ENCODE measurements at regions not wholly inside any gene's neighbourhood (a gene's known extent, or its start where the extent isn't known, plus 50 kb on each side); places are given as distances from the start of the nearest gene placed in this dataset.

GRCh38 chr20:12406978-12407377 is 489.3 kb downstream of the BTBD3 start:
- no peak for FAIRE-seq
- H3K9ac ChIP-seq (ENCODE audit: low read length) = no peak overlapping the region
- no peak for TF ChIP-seq EZH2 (IDR thresholded peaks at IDR 0.05; ENCODE audit: insufficient read depth, low read length)
- no peak for TF ChIP-seq CTCF (IDR thresholded peaks at IDR 0.05; ENCODE audit: insufficient read depth, low read depth, low read length)
- H3K9me3 ChIP-seq (ENCODE audit: insufficient read depth, low read depth, low read length) = peaks cover 8% of the 10 kb centered on the region
- Mint-ChIP-seq H3K9me3 (ENCODE audit: unreplicated experiment) (peaks cover 8% of the 10 kb centered on the region), H3K4me3 (ENCODE audit: unreplicated experiment) (no peak overlapping the region), H3K27ac (ENCODE audit: unreplicated experiment) (no peak overlapping the region), H3K27me3 (ENCODE audit: low read depth, unreplicated experiment) (no peaks in the 10 kb centered on the region), H3K4me1 (ENCODE audit: low read depth, unreplicated experiment) (no peaks in the 10 kb centered on the region), H3K36me3 (ENCODE audit: low read depth, unreplicated experiment) (no peaks in the 10 kb centered on the region)
- H2AFZ ChIP-seq (ENCODE audit: low read depth, low read length) = no peak overlapping the region
- no peaks in the 10 kb centered on the region for H3K27me3 ChIP-seq (ENCODE audit: insufficient read depth, low read length)
- H4K20me1 ChIP-seq (ENCODE audit: insufficient read depth, low read length) = no peaks in the 10 kb centered on the region
- no peak for DNase-seq (ENCODE audit: low read depth)
- H3K4me1 ChIP-seq (ENCODE audit: insufficient read depth, low read length) = no peaks in the 10 kb centered on the region
- no peak overlapping the region for H3K4me3 ChIP-seq (ENCODE audit: insufficient read depth, low read depth, low read length)
- H3K4me2 ChIP-seq (ENCODE audit: low read length) = no peak overlapping the region
- no peaks in the 10 kb centered on the region for H3K79me2 ChIP-seq (ENCODE audit: insufficient read depth, low read length)
- H3K27ac ChIP-seq (ENCODE audit: low read depth, low read length) = no peak overlapping the region
- H3K36me3 ChIP-seq (ENCODE audit: insufficient read depth, low read length) = no peaks in the 10 kb centered on the region

GRCh38 chr20:12409501-12409900 is 491.8 kb downstream of the BTBD3 start:
- H2AFZ ChIP-seq (ENCODE audit: low read depth, low read length) = no peak overlapping the region
- DNase-seq (ENCODE audit: low read depth) (no peak), FAIRE-seq (no peak)
- Mint-ChIP-seq H3K4me3 (ENCODE audit: unreplicated experiment) (no peak overlapping the region), H3K27me3 (ENCODE audit: low read depth, unreplicated experiment) (peaks cover 4% of the 10 kb centered on the region), H3K9me3 (ENCODE audit: unreplicated experiment) (peaks cover 8% of the 10 kb centered on the region), H3K4me1 (ENCODE audit: low read depth, unreplicated experiment) (peaks cover 6% of the 10 kb centered on the region), H3K27ac (ENCODE audit: unreplicated experiment) (no peak overlapping the region), H3K36me3 (ENCODE audit: low read depth, unreplicated experiment) (no peaks in the 10 kb centered on the region)
- no peaks in the 10 kb centered on the region for H3K79me2 ChIP-seq (ENCODE audit: insufficient read depth, low read length)
- no peak overlapping the region for H3K9ac ChIP-seq (ENCODE audit: low read length)
- no peak overlapping the region for H3K27ac ChIP-seq (ENCODE audit: low read depth, low read length)
- no peak overlapping the region for H3K4me3 ChIP-seq (ENCODE audit: insufficient read depth, low read depth, low read length)
- H4K20me1 ChIP-seq (ENCODE audit: insufficient read depth, low read length) = no peaks in the 10 kb centered on the region
- H3K36me3 ChIP-seq (ENCODE audit: insufficient read depth, low read length) = no peaks in the 10 kb centered on the region
- no peaks in the 10 kb centered on the region for H3K4me1 ChIP-seq (ENCODE audit: insufficient read depth, low read length)
- TF ChIP-seq EZH2 (IDR thresholded peaks at IDR 0.05; ENCODE audit: insufficient read depth, low read length) (no peak), CTCF (IDR thresholded peaks at IDR 0.05; ENCODE audit: insufficient read depth, low read depth, low read length) (no peak)
- H3K9me3 ChIP-seq (ENCODE audit: insufficient read depth, low read depth, low read length) = peaks cover 7% of the 10 kb centered on the region
- H3K27me3 ChIP-seq (ENCODE audit: insufficient read depth, low read length) = no peaks in the 10 kb centered on the region
- no peak overlapping the region for H3K4me2 ChIP-seq (ENCODE audit: low read length)

- no peak overlapping the region for H3K27ac Mint-ChIP-seq (ENCODE audit: unreplicated experiment)
- no peak for FAIRE-seq
- Histone ChIP-seq H3K4me3 (ENCODE audit: insufficient read depth, low read depth, low read length) (no peak overlapping the region), H3K9ac (ENCODE audit: low read length) (no peak overlapping the region), H3K27ac (ENCODE audit: low read depth, low read length) (no peak overlapping the region), H2AFZ (ENCODE audit: low read depth, low read length) (no peak overlapping the region), H4K20me1 (ENCODE audit: insufficient read depth, low read length) (no peaks in the 10 kb centered on the region), H3K4me2 (ENCODE audit: low read length) (no peak overlapping the region), H3K36me3 (ENCODE audit: insufficient read depth, low read length) (no peaks in the 10 kb centered on the region), H3K4me1 (ENCODE audit: insufficient read depth, low read length) (no peaks in the 10 kb centered on the region), H3K79me2 (ENCODE audit: insufficient read depth, low read length) (no peaks in the 10 kb centered on the region), H3K9me3 (ENCODE audit: insufficient read depth, low read depth, low read length) (peaks cover 7% of the 10 kb centered on the region), H3K27me3 (ENCODE audit: insufficient read depth, low read length) (no peaks in the 10 kb centered on the region)
- H3K27me3 Mint-ChIP-seq (ENCODE audit: low read depth, unreplicated experiment) = peaks cover 4% of the 10 kb centered on the region
- H3K36me3 Mint-ChIP-seq (ENCODE audit: low read depth, unreplicated experiment) = no peaks in the 10 kb centered on the region
- no peak overlapping the region for H3K4me3 Mint-ChIP-seq (ENCODE audit: unreplicated experiment)
- no peak for DNase-seq (ENCODE audit: low read depth)
- TF ChIP-seq EZH2 (IDR thresholded peaks at IDR 0.05; ENCODE audit: insufficient read depth, low read length) = no peak
- TF ChIP-seq CTCF (IDR thresholded peaks at IDR 0.05; ENCODE audit: insufficient read depth, low read depth, low read length) = no peak
- H3K4me1 Mint-ChIP-seq (ENCODE audit: low read depth, unreplicated experiment) = peaks cover 12% of the 10 kb centered on the region
- peaks cover 8% of the 10 kb centered on the region for H3K9me3 Mint-ChIP-seq (ENCODE audit: unreplicated experiment)
Observed at GRCh38 chr20:12410783-12411182, 493.1 kb downstream of the BTBD3 start.
